ENCODE measurements at regions not wholly inside any gene's neighbourhood (a gene's known extent, or its start where the extent isn't known, plus 50 kb on each side); places are given as distances from the start of the nearest gene placed in this dataset.

- no peaks in the 10 kb centered on the region for H3K36me3 ChIP-seq (ENCODE audit: control insufficient read depth, insufficient read depth, low read length)
- ChIA-PET CTCF (no interaction called here), POLR2A (no interaction called here)
- no peak for DNase-seq (ENCODE audit: low read depth)
- no peaks in the 10 kb centered on the region; the same call in 1 of the 2 replicates for H3K27me3 ChIP-seq (ENCODE audit: control insufficient read depth, insufficient read depth, low read length)
- no peak overlapping the region for H3K4me3 ChIP-seq (ENCODE audit: low read depth, low read length)
- no peak for TF ChIP-seq CTCF (IDR thresholded peaks at IDR 0.05; ENCODE audit: insufficient read depth, low read depth, low read length)
Measured at GRCh38 chr13:97161582-97162231, 60.4 kb upstream of the MBNL2 start.

GRCh38 chr13:97165502-97166425, 56.4 kb upstream of the MBNL2 start:
- TF ChIP-seq CTCF (IDR thresholded peaks at IDR 0.05; ENCODE audit: insufficient read depth, low read depth, low read length) = no peak
- Histone ChIP-seq H3K36me3 (ENCODE audit: control insufficient read depth, insufficient read depth, low read length) (no peaks in the 10 kb centered on the region), H3K27me3 (ENCODE audit: control insufficient read depth, insufficient read depth, low read length) (peaks cover 2% of the 10 kb centered on the region), H3K4me3 (ENCODE audit: low read depth, low read length) (no peak overlapping the region)
- no peak for DNase-seq (ENCODE audit: low read depth)
- CTCF ChIA-PET = no interaction called here
- POLR2A ChIA-PET = no interaction called here

GRCh38 chr13:97171136-97171535, 51.0 kb upstream of the MBNL2 start:
- TF ChIP-seq CTCF (IDR thresholded peaks at IDR 0.05; ENCODE audit: insufficient read depth, low read depth, low read length) = no peak
- POLR2A ChIA-PET = no interaction called here
- Histone ChIP-seq H3K4me3 (ENCODE audit: low read depth, low read length) (no peak overlapping the region), H3K36me3 (ENCODE audit: control insufficient read depth, insufficient read depth, low read length) (no peaks in the 10 kb centered on the region), H3K27me3 (ENCODE audit: control insufficient read depth, insufficient read depth, low read length) (peaks cover 7% of the 10 kb centered on the region)
- CTCF ChIA-PET = interaction anchor here (1.5 to 1.6 kb wide), 2 partner anchors 21 to 174 kb away, joined by 3 to 5 read pairs; no protein-coding TSS in a partner anchor
- DNase-seq (ENCODE audit: low read depth) = no peak
